ENCODE measurements at regions not wholly inside any gene's neighbourhood (a gene's known extent, or its start where the extent isn't known, plus 50 kb on each side); places are given as distances from the start of the nearest gene placed in this dataset.

DNA sequence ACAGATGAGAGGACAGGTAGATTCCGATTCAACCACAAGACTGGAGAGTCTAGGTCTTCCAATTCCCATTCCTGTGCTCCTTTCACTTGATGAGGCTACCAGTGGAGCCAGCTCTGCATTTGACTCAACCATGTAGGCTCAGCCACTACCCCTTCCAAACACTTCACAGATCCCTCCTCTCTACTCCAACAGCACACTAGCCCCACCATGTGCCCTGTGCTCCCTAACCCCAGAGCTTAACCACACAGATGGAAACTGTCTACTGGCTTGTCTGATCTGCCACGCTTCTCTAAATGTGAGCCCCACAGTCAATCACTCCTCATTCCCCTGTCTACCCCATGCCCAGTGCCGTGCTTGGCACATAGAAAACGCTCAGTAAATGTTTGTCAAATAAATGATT, 508.2 kb downstream of the CDK5RAP2 start:
- TF ChIP-seq, protein P1, sequence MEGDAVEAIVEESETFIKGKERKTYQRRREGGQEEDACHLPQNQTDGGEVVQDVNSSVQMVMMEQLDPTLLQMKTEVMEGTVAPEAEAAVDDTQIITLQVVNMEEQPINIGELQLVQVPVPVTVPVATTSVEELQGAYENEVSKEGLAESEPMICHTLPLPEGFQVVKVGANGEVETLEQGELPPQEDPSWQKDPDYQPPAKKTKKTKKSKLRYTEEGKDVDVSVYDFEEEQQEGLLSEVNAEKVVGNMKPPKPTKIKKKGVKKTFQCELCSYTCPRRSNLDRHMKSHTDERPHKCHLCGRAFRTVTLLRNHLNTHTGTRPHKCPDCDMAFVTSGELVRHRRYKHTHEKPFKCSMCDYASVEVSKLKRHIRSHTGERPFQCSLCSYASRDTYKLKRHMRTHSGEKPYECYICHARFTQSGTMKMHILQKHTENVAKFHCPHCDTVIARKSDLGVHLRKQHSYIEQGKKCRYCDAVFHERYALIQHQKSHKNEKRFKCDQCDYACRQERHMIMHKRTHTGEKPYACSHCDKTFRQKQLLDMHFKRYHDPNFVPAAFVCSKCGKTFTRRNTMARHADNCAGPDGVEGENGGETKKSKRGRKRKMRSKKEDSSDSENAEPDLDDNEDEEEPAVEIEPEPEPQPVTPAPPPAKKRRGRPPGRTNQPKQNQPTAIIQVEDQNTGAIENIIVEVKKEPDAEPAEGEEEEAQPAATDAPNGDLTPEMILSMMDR (IDR thresholded peaks at IDR 0.05), result no peak
- TF ChIP-seq POLR2A (IDR thresholded peaks at IDR 0.05), result no peak

All from lower leg skin (tissue), 3 donors.